Liver (tissue), 8 donors: ENCODE measurements at regions not wholly inside any gene's neighbourhood (a gene's known extent, or its start where the extent isn't known, plus 50 kb on each side); places are given as distances from the start of the nearest gene placed in this dataset.

Experiments used
- DNase-seq: peaks from one replicate; pipeline ENCODE4 v3.0.0-alpha.2; 2017; ENCODE audit warnings: low spot score
- H3K27ac ChIP-seq, 2 donors: one replicate each; pipeline ENCODE4 v1.7.0; 2013; ENCODE audit warnings: inconsistent platforms in 2 of 2, low read length in 2 of 2, control low read depth in 1 of 2, low read depth in 1 of 2, mild to moderate bottlenecking in 1 of 2
- H3K27me3 ChIP-seq, 4 donors: one replicate each; pipeline versions ENCODE4 v1.6.1 to v1.7.0; 2013; ENCODE audit warnings: low read length in 3 of 4, inconsistent platforms in 1 of 4, mild to moderate bottlenecking in 1 of 4, moderate library complexity in 1 of 4; ENCODE audit not compliant: control insufficient read depth in 4 of 4, insufficient read depth in 4 of 4
- H3K36me3 ChIP-seq, 4 donors: one replicate each; pipeline versions ENCODE4 v1.6.1 to v1.7.0; 2013; ENCODE audit warnings: low read length in 3 of 4, mild to moderate bottlenecking in 3 of 4, low read depth in 1 of 4, moderate library complexity in 1 of 4; ENCODE audit not compliant: control insufficient read depth in 4 of 4, insufficient read depth in 3 of 4
- H3K4me1 ChIP-seq, 4 donors: one replicate each; pipeline versions ENCODE4 v1.6.1 to v1.7.0; 2013; ENCODE audit warnings: low read length in 3 of 4, mild to moderate bottlenecking in 3 of 4, moderate library complexity in 1 of 4; ENCODE audit not compliant: control insufficient read depth in 4 of 4, insufficient read depth in 4 of 4
- H3K4me3 ChIP-seq, 3 donors: one replicate each; pipeline versions ENCODE4 v1.6.1 to v1.7.0; 2013; ENCODE audit warnings: low read length in 3 of 3, control low read depth in 1 of 3, low read depth in 1 of 3, mild to moderate bottlenecking in 1 of 3
- H3K9ac ChIP-seq, 2 donors: one replicate each; pipeline ENCODE4 v1.7.0; 2013; ENCODE audit warnings: low read length in 2 of 2, mild to moderate bottlenecking in 2 of 2, moderate library complexity in 2 of 2, control low read depth in 1 of 2, low read depth in 1 of 2
- H3K9me3 ChIP-seq, 4 donors: one replicate each; pipeline versions ENCODE4 v1.6.1 to v1.7.0; 2013; ENCODE audit warnings: low read length in 3 of 4; ENCODE audit not compliant: control insufficient read depth in 4 of 4
- ATF3 ChIP-seq: IDR thresholded peaks from 2 replicates; pipeline ENCODE4 v1.6.1; 2016; ENCODE audit warnings: antibody characterized with exemption
- CTCF ChIP-seq: fragments of 150-350 bp; IDR thresholded peaks from 2 replicates; pipeline ENCODE4 v1.5.1; 2017; ENCODE audit warnings: improper control_type of control experiment, low read depth, low read length; ENCODE audit not compliant: missing input control
- EGR1 ChIP-seq, 2 donors: IDR thresholded peaks; 2 replicates each; pipeline ENCODE4 v1.6.1; 2016 to 2018; ENCODE audit warnings: antibody characterized with exemption in 2 of 2, low read depth in 2 of 2
- FOXA1 ChIP-seq: IDR thresholded peaks from 2 replicates; pipeline ENCODE4 v1.6.1; 2016; ENCODE audit warnings: antibody characterized with exemption
- FOXA2 ChIP-seq: IDR thresholded peaks from 2 replicates; pipeline ENCODE4 v1.6.1; 2016; ENCODE audit warnings: antibody characterized with exemption
- GABPA ChIP-seq, 2 donors: IDR thresholded peaks in 1 of 2; conservative IDR thresholded peaks in 1 of 2; 2 replicates each; pipeline ENCODE4 v1.6.1; 2016; ENCODE audit warnings: antibody characterized with exemption in 2 of 2, mild to moderate bottlenecking in 1 of 2, moderate library complexity in 1 of 2
- HNF4A ChIP-seq, 2 donors: conservative IDR thresholded peaks; 2 replicates each; pipeline ENCODE4 v1.6.1; 2016; ENCODE audit warnings: antibody characterized with exemption in 2 of 2, mild to moderate bottlenecking in 2 of 2
- HNF4G ChIP-seq: IDR thresholded peaks from 2 replicates; pipeline ENCODE4 v1.6.1; 2016; ENCODE audit warnings: antibody characterized with exemption
- JUND ChIP-seq, 2 donors: IDR thresholded peaks; 2 replicates each; pipeline ENCODE4 v1.6.1; 2016; ENCODE audit warnings: antibody characterized with exemption in 2 of 2
- MAX ChIP-seq: IDR thresholded peaks from 2 replicates; pipeline ENCODE4 v1.6.1; 2016; ENCODE audit warnings: antibody characterized with exemption
- NR2F2 ChIP-seq: IDR thresholded peaks from 2 replicates; pipeline ENCODE4 v1.6.1; 2016; ENCODE audit warnings: antibody characterized with exemption
- RAD21 ChIP-seq, 2 donors: IDR thresholded peaks; 2 replicates each; pipeline ENCODE4 v1.6.1; 2016; ENCODE audit warnings: antibody characterized with exemption in 2 of 2, mild to moderate bottlenecking in 2 of 2
- RXRA ChIP-seq, 2 donors: IDR thresholded peaks; 2 replicates each; pipeline ENCODE4 v1.6.1; 2017 to 2018; ENCODE audit warnings: antibody characterized with exemption in 2 of 2, mild to moderate bottlenecking in 1 of 2
- SP1 ChIP-seq: IDR thresholded peaks from 2 replicates; pipeline ENCODE4 v1.6.1; 2018; ENCODE audit warnings: antibody characterized with exemption, mild to moderate bottlenecking
- TAF1 ChIP-seq: conservative IDR thresholded peaks from 2 replicates; pipeline ENCODE4 v1.6.1; 2016; ENCODE audit warnings: antibody characterized with exemption, mild to moderate bottlenecking
- YY1 ChIP-seq: IDR thresholded peaks from 2 replicates; pipeline ENCODE4 v1.6.1; 2016; ENCODE audit warnings: antibody characterized with exemption, mild to moderate bottlenecking
- ZBTB33 ChIP-seq: IDR thresholded peaks from 2 replicates; pipeline ENCODE4 v1.6.1; 2016; ENCODE audit warnings: antibody characterized with exemption
- WGBS: extraction: QIAGEN DNeasy Blood & Tissue Kit; methylation state at CpG from one replicate; pipeline ENCODE4 v1.1.7; 2013; 5-methylcytosine and 5-hydroxymethylcytosine counted together
- TF ChIP-seq, protein P1 (sequence below): IDR thresholded peaks from 2 replicates; pipeline ENCODE4 v1.6.1; 2016; ENCODE audit warnings: antibody characterized with exemption, mild to moderate bottlenecking
- donor health status: healthy.
- donor health status: healthy.
- donor health status: healthy.
- donor health status: healthy.
- donor health status: healthy.

DNA sequence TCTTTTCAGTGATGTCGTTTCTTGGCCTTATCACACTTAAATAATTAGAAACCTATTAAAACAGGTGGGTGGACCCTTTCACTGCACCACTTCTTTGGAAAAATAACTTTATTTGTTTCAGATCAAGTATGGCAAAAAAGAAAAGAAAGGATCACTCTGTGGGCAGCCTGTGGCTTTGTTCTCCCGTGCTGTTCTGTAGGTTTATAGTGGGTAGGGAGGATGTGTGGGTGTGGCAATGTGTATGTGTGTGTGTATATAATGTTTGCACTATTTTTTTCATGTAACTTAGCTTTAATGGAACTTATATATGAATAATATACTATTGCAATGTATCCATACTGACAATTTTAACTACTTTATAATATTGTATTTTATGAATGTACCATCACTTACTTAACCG lies 85.9 kb downstream of the ACTBL2 start:
- no peaks in the 10 kb centered on the region for H3K4me1 ChIP-seq
- no peak overlapping the region for H3K27ac ChIP-seq
- no peaks in the 10 kb centered on the region for H3K27me3 ChIP-seq
- no peak overlapping the region for H3K9ac ChIP-seq
- TF ChIP-seq MAX = no peak
- TF ChIP-seq TAF1 = no peak
- no peak for TF ChIP-seq CTCF
- no peak for TF ChIP-seq HNF4A (conservative IDR thresholded peaks at IDR 0.05)
- no peak for TF ChIP-seq EGR1 (IDR thresholded peaks at IDR 0.05; ENCODE audit: low read depth in 2 of 2)
- no peak for TF ChIP-seq GABPA (IDR thresholded peaks at IDR 0.05 in 1 of 2, conservative IDR thresholded peaks at IDR 0.05 in 1 of 2)
- TF ChIP-seq SP1 = no peak
- TF ChIP-seq YY1 = no peak
- no peak for TF ChIP-seq RXRA (IDR thresholded peaks at IDR 0.05)
- no peak for TF ChIP-seq RAD21 (IDR thresholded peaks at IDR 0.05)
- no peak for TF ChIP-seq JUND (IDR thresholded peaks at IDR 0.05)
- no peak for TF ChIP-seq FOXA2
- no peak for TF ChIP-seq ZBTB33
- TF ChIP-seq HNF4G = no peak
- no peak for TF ChIP-seq NR2F2
- TF ChIP-seq, protein P1, sequence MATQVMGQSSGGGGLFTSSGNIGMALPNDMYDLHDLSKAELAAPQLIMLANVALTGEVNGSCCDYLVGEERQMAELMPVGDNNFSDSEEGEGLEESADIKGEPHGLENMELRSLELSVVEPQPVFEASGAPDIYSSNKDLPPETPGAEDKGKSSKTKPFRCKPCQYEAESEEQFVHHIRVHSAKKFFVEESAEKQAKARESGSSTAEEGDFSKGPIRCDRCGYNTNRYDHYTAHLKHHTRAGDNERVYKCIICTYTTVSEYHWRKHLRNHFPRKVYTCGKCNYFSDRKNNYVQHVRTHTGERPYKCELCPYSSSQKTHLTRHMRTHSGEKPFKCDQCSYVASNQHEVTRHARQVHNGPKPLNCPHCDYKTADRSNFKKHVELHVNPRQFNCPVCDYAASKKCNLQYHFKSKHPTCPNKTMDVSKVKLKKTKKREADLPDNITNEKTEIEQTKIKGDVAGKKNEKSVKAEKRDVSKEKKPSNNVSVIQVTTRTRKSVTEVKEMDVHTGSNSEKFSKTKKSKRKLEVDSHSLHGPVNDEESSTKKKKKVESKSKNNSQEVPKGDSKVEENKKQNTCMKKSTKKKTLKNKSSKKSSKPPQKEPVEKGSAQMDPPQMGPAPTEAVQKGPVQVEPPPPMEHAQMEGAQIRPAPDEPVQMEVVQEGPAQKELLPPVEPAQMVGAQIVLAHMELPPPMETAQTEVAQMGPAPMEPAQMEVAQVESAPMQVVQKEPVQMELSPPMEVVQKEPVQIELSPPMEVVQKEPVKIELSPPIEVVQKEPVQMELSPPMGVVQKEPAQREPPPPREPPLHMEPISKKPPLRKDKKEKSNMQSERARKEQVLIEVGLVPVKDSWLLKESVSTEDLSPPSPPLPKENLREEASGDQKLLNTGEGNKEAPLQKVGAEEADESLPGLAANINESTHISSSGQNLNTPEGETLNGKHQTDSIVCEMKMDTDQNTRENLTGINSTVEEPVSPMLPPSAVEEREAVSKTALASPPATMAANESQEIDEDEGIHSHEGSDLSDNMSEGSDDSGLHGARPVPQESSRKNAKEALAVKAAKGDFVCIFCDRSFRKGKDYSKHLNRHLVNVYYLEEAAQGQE = no peak
- no peak for TF ChIP-seq FOXA1
- no peak for TF ChIP-seq ATF3
- no peak for DNase-seq
- H3K9me3 ChIP-seq = no peaks in the 10 kb centered on the region
- H3K36me3 ChIP-seq = no peaks in the 10 kb centered on the region
- 79% methylated on average over 3 of the region's 3 CpGs for whole genome bisulfite sequencing
- no peak overlapping the region for H3K4me3 ChIP-seq
